GM18873 (cell line): ENCODE measurements at regions not wholly inside any gene's neighbourhood (a gene's known extent, or its start where the extent isn't known, plus 50 kb on each side); places are given as distances from the start of the nearest gene placed in this dataset.

Source experiments
- ATAC-seq: cut with Tn5 transposase; IDR thresholded peaks from one replicate; pipeline ENCODE4 v1.9.1; 2021; ENCODE audit warnings: mild to moderate bottlenecking, moderate library complexity, moderate number of reproducible peaks; ENCODE audit not compliant: unreplicated experiment, low FRiP score

DNA sequence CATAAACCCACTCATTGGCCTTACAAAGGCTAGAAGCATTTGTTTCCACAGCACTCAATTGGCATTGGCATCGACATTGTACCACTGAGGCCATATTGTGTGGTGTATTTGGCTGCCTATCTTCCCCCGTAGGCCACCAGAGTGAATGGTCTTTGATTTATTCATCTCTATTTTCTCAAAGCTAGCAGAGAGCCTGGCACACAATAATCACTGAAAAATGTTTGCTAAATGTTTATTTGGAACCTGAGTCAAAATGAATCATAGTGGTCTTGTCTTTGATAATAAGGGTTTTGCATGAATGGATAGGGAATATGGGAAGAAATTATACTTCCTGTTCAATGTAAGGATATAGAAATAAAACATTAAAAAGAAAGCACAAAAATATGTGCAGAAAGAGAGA lies 107.3 kb upstream of the SLC8A1 start:
- no peak for ATAC-seq

DNA sequence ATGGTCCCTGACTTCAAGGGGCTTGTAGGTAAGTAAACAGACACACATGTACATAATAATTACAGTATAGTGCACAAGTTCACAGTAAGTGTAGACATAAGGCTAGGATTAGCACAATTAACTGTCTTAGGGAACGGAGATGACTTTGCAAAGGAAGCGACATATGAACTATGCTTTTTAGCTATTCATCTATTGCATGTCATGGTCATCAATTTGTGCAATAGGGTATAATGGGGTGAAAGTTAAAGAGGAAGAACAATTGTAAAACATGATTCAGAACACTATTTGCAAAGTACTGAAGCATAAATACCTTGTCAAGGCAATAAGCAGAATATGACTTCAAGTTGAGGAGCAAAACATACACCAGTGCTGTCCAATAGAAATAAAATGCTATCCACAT lies 112.3 kb upstream of the SLC8A1 start:
- no peak for ATAC-seq

- no peak for ATAC-seq
Observed at GRCh38 chr2:40579247-40579646, 127.4 kb upstream of the SLC8A1 start.

DNA sequence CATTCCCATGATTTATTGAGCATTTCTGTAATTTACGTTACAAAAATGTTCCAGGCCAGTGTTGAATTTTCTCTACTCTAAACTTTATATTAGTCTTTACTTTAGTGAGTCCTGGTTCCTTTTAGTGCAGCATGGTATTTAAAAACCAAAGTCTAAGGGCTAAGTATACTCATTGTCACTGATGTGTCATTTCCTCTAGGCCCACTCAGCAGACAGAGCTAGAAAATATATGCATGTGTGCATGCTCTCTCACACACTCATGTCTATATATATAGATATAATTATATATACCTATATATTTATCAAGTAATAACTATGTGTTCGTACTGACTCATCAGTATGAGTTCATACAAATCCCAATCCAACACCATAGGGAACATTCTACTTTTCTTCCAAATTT lies 132.5 kb upstream of the SLC8A1 start:
- no peak for ATAC-seq

GRCh38 chr2:40591774-40592173 lies 139.9 kb upstream of the SLC8A1 start:
- ATAC-seq: no peak

DNA sequence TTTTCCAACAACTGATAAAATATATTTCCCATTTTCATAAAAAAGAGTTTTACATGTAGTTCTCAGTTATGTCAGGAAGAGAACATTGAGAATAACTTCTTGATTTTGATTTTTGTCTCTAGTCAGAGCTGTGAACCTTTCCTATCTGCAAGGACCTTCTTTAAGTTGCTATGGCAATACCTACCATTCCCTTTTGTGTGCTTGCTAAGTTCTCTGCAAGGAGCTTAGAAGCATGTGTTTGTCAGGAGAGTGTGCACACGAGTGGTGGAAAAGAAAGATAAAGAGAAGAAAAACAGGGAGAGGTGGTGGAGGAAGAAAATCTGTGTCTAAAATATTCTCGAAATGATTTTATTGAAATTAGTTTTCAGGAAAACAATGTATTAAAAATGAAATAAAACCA lies 140.3 kb upstream of the SLC8A1 start:
- ATAC-seq: no peak

DNA sequence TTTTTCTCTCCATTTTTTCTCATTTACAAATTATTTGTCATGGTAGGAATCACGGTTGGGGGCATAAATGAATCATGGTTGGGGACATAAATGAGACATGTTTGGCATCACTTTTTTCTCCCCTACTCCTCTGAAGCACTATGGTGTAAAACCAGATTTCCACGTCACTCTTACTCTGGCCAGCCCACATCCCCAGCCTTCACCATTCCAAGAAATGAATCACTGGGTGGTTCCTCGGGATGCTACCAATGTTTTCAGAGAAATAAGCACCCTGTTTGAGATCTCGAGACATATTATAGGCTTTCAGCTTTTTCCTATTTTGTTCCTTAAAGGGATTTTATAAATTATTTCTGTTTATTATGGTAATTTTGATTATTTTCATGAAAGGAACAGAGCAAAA lies 155.0 kb upstream of the SLC8A1 start:
- no peak for ATAC-seq

- ATAC-seq: no peak
Observed at GRCh38 chr2:40611196-40611595, 159.3 kb upstream of the SLC8A1 start.

- no peak for ATAC-seq
Observed at GRCh38 chr2:40625849-40626248, 174.0 kb upstream of the SLC8A1 start.

GRCh38 chr2:40628556-40628955 lies 176.7 kb upstream of the SLC8A1 start:
- no peak for ATAC-seq

GRCh38 chr2:40629768-40630434 lies 178.0 kb upstream of the SLC8A1 start:
- ATAC-seq: no peak

DNA sequence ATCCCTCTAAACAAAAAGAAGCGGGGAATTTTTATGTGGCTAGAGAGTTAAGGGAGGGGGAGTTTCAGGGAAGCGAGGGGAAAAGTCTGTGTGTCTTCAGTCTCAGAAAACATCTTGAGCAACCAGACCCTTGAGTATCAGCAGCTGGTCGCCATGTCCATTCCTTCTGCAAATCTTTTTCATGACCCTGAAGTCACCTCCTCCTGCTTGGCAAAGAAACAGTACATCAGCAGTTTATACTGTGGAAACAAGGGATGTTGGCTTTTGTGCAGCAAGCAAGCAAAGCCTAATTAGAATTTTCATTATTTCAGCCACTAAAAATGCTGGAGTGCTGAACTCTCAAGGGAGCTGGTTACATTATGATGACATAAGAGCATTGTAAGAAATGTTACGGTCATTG lies 187.4 kb upstream of the SLC8A1 start:
- ATAC-seq: no peak

GRCh38 chr2:40642237-40642636 lies 190.3 kb upstream of the SLC8A1 start:
- ATAC-seq: no peak

DNA sequence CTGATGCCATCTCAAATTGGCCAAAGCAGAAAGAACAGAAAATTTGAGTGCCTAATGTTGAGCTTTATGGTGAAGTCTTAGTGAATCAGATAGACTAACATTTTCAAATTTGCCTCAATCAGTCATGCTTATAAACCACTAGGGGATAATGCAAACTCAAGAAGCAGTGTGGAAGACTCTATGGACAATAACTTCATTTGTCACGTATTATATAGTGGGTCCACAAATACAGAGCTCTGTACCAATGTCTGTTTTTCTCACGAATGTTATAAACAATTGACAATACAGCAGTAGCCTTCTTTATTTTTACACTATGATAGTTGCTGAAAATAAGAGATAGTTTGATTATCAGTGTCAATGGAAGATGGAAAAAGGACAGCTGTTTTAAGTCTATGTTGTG lies 190.8 kb upstream of the SLC8A1 start:
- ATAC-seq: no peak

- no peak for ATAC-seq
Observed at GRCh38 chr2:40646642-40647041, 194.8 kb upstream of the SLC8A1 start.

GRCh38 chr2:40652155-40652554 lies 200.3 kb upstream of the SLC8A1 start:
- ATAC-seq: no peak

DNA sequence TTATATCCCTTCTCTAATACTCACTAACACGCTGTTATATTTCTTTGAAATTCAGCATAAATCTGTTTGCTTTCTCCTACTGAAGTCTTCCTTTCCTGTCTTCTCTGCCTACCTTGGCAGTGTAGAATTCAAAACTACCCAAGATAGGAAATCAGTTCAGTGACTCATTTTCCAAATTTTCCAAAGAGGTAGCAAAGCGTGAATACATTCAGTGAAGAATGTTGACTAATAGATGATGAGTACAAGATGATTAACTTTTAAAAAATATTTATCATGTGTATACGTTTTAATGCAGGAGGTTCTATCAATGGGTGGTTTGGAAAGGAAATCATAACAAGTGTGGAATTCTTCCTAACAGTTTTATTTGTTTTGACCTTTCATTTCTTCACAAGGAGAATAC lies 201.9 kb upstream of the SLC8A1 start:
- no peak for ATAC-seq

DNA sequence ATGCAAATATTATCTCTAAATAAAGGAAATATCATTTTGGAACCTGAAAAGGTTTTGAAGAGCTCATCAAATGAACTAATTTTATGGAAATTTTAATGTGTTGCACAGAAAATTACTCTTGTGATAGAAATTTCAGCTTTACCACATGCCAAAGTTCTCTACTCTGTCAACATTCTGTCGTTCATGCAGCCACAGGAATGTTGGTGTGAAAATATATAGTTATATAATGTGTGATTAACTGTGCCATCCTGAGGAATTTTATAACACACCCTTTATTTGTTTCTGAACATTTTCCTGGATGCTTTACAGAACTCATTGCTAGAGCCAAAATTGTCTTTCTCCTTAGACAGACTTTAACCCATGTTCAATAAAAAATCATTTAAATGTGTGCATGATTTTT lies 202.5 kb upstream of the SLC8A1 start:
- ATAC-seq: no peak

GRCh38 chr2:40658941-40659340 lies 207.1 kb upstream of the SLC8A1 start:
- ATAC-seq: no peak

DNA sequence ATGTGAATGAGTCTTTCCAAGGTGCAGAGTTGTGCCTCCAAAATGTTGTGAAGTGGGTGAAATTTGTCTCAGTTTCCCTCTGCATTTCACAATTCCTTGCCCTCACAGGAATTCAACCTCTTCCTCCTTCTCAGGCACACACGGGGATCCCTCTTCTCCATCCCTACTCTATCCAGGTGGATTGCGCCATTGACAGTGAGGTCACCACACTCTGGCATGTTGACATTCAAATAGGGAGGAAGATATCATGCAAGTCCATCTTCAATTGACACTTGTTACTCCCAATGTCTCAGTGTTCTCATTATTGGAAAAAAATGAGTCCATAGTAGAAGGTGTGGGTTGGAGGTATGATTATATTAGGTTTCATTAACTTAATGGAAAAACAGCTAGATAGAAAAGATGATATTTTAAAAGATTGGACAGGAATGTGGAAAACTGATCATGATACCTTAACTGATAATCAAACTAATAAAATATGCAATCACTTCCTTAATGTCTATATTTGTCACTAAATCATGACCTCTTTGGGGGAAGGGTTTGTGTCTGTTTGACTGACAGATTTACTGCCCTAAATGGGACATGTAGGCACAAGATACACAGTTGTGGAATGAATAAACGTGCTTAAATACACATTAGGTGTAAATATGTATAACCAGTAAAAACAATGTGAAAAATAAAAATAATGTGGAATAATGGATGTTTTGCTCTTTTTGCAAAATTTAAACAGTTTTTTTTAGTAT lies 213.8 kb upstream of the SLC8A1 start:
- no peak for ATAC-seq

DNA sequence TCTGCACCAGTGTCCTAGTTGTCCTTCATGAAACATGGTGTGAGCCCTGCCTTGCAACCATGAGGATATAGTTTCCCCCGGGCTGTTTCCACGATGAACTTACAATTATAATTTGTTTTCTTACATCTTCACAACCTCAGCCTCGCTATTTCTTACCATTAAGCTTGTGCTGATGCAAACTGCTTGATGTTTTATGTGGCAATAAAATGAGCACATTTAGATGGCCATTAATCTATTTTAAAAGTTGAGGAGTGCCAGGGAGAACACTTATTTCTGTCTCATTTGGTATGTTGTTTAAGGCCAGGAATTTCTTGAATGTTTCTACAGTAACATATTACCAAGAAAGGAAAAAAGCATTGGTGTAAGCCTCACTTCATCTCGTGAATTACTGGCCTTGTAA lies 214.5 kb upstream of the SLC8A1 start:
- no peak for ATAC-seq

- ATAC-seq: no peak
Observed at GRCh38 chr2:40668425-40668824, 216.5 kb upstream of the SLC8A1 start.
